Mucosa of gallbladder (tissue), 1 donor: ENCODE measurements at regions not wholly inside any gene's neighbourhood (a gene's known extent, or its start where the extent isn't known, plus 50 kb on each side); places are given as distances from the start of the nearest gene placed in this dataset.

ENCODE experiments used
- DNase-seq: peaks from one replicate; pipeline ENCODE4 v3.0.0-alpha.2; 2020; ENCODE audit warnings: low spot score
- donor health status: DM: no; HTN: no; CAD: no.

DNA sequence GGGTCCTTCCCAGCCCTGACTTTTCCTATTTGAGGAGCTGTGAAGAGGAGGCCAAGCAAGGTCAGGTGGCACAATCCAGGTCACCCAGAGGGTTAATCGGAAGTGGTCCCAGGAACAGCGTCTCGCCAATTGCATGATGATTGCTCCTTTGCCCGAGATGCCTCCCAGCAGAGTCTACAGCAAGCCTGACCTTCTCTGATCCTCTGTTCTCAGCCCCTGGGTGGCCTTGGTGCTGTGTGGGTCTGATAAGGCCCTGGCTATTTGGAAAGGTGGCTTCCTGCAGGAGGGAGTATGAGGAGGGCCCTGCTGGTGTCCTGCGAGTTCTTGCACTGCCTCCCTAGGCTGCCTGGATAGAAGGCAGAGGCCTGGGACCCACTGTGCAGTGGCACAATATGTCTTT is 116.2 kb downstream of the FOXD2 start:
- no peak for DNase-seq

- no peak for DNase-seq
These were observed 117.1 kb downstream of the FOXD2 start for GRCh38 chr1:47554901-47555300.

DNA sequence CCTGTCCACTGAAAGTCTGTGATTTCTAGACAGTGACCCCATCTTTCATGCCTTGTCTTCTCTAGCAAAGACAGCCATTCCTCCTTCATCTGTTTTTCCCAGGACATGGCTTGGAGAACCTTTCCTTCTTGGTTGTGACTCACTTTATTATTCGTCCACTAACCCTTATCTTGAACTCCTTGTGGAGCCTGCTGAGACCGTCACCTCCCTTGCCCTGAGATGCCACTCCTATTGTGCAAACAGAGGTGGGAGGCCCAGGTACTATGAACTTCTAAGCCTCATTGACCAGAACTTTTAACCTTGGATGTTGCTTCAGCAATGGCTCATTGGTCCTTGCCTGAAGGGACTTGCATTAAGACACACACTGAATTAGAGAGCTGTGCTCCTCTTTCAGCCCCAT is 117.5 kb downstream of the FOXD2 start:
- peak; percentile 46 for DNase-seq

- DNase-seq, result no peak
These were observed 118.2 kb downstream of the FOXD2 start for GRCh38 chr1:47555841-47556560.

DNA sequence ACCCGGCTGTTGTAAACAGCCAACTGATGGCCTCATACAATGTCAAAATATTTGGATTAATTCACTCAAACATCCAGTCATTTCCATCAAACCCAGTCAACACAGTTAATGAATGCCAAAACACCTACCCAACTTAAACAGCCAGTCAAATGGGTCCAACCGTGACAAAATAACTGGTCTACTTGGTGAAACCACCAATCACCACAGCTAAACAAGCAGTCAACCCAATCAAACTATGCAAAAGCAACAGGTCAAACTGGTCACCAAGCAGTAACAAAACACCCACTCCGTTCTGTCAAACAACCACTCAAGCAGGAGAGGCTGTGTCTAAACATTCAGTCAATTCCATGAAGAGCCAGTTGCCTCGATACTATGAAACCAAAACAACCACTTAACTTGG is 119.2 kb downstream of the FOXD2 start:
- DNase-seq, result no peak

GRCh38 chr1:47558601-47559593 is 121.1 kb downstream of the FOXD2 start:
- peak; percentile 77 for DNase-seq

GRCh38 chr1:47559944-47560695 is 122.3 kb downstream of the FOXD2 start:
- DNase-seq, result peak; percentile 80

DNA sequence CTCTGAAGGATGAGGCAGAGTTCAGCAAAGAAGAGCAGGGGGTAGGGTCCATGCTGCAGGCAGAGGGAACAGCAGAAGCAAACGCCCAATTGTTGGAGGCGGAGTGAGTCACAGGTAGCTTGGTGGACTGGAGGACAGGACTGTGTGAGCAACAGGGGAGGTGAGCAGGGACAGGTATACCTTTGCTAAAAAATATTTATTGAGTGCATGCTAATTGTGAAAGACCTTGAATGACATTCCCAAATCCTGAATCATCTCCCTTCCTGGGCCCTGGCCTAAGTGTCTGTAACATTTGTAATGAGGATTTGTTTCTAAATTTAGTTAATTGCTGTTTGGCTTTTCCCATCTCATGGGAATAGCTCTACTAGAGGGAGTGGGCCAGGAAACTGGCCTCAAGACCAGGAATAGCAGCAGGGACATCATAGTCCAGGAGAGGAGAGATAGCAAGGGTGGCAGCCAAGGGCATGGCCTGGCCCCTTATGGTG is 123.7 kb downstream of the FOXD2 start:
- DNase-seq, result no peak

GRCh38 chr1:47562147-47562546 is 124.3 kb downstream of the FOXD2 start:
- DNase-seq, result no peak

GRCh38 chr1:47562799-47563198 is 125.0 kb downstream of the FOXD2 start:
- DNase-seq, result no peak

DNA sequence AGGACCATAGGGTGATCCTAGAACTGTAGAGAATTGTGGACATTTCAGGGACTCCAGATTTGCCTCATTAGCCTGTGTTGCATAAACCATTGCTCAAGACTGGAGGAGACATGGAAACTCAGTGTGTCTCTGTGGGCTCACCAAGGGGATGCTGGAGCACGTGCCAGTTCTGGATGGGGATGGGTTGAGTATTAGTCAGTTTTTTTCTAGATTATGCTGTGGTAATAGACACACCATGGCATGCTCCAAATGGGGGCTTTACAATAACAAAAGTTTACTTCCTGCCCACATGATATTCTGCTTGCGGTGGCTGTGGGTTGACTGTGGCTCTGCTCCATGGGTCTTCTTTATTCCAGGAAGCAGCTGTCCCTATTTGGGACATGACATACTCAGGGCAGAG is 125.4 kb downstream of the FOXD2 start:
- DNase-seq, result no peak

GRCh38 chr1:47564570-47564969 is 126.7 kb downstream of the FOXD2 start:
- no peak for DNase-seq

DNA sequence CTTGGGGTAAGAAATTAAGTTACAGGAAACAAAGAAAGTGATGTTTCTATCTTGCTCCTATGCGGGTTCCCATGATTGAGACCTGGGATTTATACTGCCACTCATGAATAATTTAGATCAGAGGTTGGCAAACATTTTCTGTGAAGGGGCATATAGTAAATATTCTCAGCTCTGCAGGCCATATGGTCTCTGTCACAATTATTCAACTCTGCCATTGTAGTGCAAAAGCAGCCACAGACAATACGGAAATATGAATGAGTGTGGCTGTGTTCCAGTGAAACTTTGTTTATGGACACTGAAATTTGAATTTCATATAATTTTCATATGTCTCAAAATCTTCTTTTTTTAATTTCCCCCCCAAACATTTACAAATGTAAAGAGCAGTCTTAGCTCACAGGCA is 127.2 kb downstream of the FOXD2 start:
- no peak for DNase-seq

GRCh38 chr1:47565676-47566075 is 127.8 kb downstream of the FOXD2 start:
- DNase-seq, result no peak

- DNase-seq, result no peak
These were observed 130.9 kb downstream of the FOXD2 start for GRCh38 chr1:47568763-47569162.

DNA sequence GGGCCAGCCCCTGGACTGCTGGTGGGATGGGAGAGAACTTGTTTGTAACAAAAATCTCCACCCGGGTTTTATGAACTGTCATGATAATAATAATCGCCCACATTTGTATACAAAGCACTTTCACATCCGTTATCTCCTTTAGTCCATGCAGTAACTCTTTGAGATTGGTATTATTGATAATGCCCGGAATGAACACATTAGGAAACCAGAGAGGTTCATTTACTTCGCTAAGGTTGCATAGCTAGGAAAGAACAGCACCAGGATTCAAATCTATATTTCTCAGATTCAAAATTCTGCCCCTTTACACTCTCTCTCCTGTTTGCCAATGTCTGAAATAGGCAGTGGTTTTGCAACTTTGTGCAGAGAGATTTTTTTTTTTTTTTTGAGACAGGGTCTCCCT is 131.4 kb downstream of the FOXD2 start:
- DNase-seq, result no peak

- DNase-seq, result peak; percentile 71
These were observed 132.0 kb downstream of the FOXD2 start for GRCh38 chr1:47569681-47570470.

DNA sequence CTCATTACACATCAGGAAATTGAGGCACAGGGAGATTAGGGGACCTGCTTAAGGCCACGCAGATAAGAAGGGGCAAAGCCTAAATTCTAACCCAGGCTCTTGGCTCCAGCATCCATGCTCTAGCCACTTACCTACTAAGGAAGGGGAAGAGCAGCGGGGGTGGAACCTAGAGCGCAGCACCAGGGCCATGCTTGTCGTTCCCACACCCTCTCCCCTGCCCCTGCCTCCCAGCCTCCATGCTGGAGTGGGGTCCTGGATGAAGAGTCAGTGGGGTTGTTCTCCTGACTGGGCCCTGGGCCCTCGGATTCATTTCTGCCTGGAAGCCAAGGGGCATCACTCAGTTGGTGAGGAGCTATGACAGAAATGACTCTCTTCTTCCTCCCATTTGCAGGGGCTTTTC is 133.3 kb downstream of the FOXD2 start:
- DNase-seq, result no peak

DNA sequence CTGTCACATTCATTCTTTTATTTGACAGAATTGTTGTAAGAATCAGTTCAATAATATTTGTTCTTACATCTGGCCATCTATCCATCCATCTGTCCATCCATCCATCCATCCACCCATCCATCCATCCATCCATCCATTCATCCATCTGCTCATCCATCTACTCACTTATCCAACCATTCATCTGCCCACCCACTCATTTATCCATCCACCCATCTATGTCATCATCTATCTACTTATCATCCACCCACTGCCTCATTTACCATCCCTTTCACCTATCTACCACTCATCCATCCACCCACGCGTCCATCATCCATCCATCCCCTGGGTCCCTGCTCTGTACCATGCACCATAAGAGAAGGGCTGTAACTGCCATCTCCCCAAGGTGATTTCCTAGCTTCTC is 134.1 kb downstream of the FOXD2 start:
- DNase-seq, result no peak

DNA sequence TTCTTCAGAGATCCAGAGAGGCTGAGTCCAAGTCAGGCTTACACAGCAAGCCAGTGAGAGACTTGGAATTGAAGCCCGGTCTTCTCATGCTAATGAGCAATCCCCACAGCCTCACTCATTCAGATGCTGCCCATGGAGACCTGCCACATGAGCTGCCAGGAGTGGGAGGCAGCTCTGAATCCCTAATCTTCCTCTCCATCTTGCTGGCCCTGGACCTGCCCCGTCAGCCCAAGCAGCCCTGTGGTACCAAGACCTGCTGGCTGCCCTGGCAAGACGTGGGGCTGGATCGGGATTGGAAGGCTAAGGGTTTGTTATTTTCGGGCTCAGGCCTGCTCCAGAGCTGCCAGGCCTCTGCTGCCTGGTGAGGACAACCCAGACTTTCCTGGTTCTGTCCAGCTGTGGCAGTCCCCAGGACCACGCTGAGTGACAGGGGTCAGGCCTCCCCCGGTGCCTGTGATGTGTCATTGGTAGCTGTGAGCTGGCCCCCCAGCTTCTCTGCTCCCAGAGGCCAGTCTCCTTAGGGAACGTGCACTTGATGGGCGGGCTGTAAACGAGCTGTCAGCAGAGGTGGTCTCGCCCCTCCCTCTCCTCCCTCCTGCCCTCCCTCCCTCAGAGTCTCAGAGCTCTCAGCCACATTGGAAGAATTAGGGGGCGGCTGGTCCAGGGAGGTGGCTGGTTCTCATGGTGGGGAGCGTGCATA is 135.0 kb downstream of the FOXD2 start:
- DNase-seq, result no peak
